ENCODE measurements at regions not wholly inside any gene's neighbourhood (a gene's known extent, or its start where the extent isn't known, plus 50 kb on each side); places are given as distances from the start of the nearest gene placed in this dataset.

GRCh38 chr4:35325908-35326453 is 918.3 kb downstream of the ARAP2 start:
- TF ChIP-seq POLR2A (IDR thresholded peaks at IDR 0.05) = no peak
- TF ChIP-seq CTCF (IDR thresholded peaks at IDR 0.05) = no peak
